ENCODE measurements at regions not wholly inside any gene's neighbourhood (a gene's known extent, or its start where the extent isn't known, plus 50 kb on each side); places are given as distances from the start of the nearest gene placed in this dataset.

DNA sequence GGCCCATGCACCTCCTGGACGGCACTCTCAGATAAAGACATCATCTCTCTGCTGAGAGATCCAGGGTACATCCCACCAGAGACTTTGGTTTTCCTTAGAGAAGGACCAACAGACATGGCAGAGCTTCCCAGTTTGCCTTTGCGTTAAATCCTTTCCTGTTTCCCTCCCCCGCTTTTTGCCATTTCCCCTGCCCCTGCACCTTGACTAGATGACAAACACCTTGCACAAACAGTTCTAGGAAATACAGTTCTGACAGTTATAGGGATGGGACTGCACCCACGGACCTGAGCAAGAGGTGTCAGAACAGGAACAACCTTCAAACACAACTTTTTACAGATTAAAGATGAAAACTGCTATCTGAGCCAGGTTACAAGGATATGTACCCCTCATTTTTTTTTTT is 288.9 kb downstream of the MSX2 start:
- no peak overlapping the region for H3K4me3 Mint-ChIP-seq
- H3K27me3 Mint-ChIP-seq (ENCODE audit: insufficient read depth) = no peaks in the 10 kb centered on the region
- Histone ChIP-seq H3K9me3 (ENCODE audit: control insufficient read depth, low read length) (no peaks in the 10 kb centered on the region), H3K9ac (ENCODE audit: extremely low read depth, low read length, poor library complexity, severe bottlenecking) (no peak overlapping the region), H3K4me1 (ENCODE audit: control insufficient read depth, insufficient read depth, low read length) (no peaks in the 10 kb centered on the region), H3K4me3 (ENCODE audit: low read length) (no peak overlapping the region), H3K36me3 (ENCODE audit: control insufficient read depth, insufficient read depth, low read length) (no peaks in the 10 kb centered on the region), H3K27ac (ENCODE audit: low read depth, low read length) (no peak overlapping the region), H3K27me3 (ENCODE audit: control insufficient read depth, insufficient read depth, low read length, poor library complexity, severe bottlenecking) (no peaks in the 10 kb centered on the region)
- H3K36me3 Mint-ChIP-seq (ENCODE audit: low read depth) = no peaks in the 10 kb centered on the region
- H3K4me1 Mint-ChIP-seq = peaks cover 4% of the 10 kb centered on the region
- DNase-seq = no peak
- no peak overlapping the region for H3K27ac Mint-ChIP-seq
- WGBS, 2 experiments (ENCODE audit: insufficient coverage in 1 of 2, insufficient read length in 1 of 2) = 88 to 91% methylated on average over 2 to 4 of the region's 4 CpGs
- TF ChIP-seq, protein P1, sequence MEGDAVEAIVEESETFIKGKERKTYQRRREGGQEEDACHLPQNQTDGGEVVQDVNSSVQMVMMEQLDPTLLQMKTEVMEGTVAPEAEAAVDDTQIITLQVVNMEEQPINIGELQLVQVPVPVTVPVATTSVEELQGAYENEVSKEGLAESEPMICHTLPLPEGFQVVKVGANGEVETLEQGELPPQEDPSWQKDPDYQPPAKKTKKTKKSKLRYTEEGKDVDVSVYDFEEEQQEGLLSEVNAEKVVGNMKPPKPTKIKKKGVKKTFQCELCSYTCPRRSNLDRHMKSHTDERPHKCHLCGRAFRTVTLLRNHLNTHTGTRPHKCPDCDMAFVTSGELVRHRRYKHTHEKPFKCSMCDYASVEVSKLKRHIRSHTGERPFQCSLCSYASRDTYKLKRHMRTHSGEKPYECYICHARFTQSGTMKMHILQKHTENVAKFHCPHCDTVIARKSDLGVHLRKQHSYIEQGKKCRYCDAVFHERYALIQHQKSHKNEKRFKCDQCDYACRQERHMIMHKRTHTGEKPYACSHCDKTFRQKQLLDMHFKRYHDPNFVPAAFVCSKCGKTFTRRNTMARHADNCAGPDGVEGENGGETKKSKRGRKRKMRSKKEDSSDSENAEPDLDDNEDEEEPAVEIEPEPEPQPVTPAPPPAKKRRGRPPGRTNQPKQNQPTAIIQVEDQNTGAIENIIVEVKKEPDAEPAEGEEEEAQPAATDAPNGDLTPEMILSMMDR (conservative IDR thresholded peaks at IDR 0.05) = no peak
- H3K9me3 Mint-ChIP-seq = no peaks in the 10 kb centered on the region

DNA sequence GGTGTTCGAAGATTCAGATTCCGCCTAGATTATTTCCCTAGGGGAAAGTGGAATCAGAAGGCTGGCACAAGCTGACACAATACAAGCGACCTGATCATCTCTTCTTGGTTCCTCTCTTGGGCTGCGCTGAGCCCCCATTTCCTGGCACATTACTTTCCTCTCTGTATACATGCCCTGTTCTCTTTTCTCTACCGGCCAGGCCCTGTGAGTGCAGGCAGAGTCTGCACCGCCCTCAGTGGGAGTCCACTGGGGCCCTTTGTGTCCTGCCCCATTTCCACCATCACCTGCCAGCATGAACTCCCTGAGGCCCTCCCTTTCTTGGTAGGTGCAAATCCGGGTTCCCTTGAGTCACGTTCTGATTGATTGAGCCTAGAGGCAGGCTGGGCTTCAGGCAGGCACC is 287.9 kb downstream of the MSX2 start:
- Histone ChIP-seq H3K36me3 (ENCODE audit: control insufficient read depth, insufficient read depth, low read length) (no peaks in the 10 kb centered on the region), H3K27me3 (ENCODE audit: control insufficient read depth, insufficient read depth, low read length, poor library complexity, severe bottlenecking) (no peaks in the 10 kb centered on the region), H3K4me1 (ENCODE audit: control insufficient read depth, insufficient read depth, low read length) (no peaks in the 10 kb centered on the region), H3K27ac (ENCODE audit: low read depth, low read length) (no peak overlapping the region), H3K4me3 (ENCODE audit: low read length) (no peak overlapping the region), H3K9ac (ENCODE audit: extremely low read depth, low read length, poor library complexity, severe bottlenecking) (no peak overlapping the region), H3K9me3 (ENCODE audit: control insufficient read depth, low read length) (no peaks in the 10 kb centered on the region)
- DNase-seq = no peak
- WGBS, 2 experiments (ENCODE audit: insufficient coverage in 1 of 2, insufficient read length in 1 of 2) = 78 to 80% methylated on average over 6 to 8 of the region's 8 CpGs
- TF ChIP-seq, protein P1 (conservative IDR thresholded peaks at IDR 0.05) = no peak
- no peaks in the 10 kb centered on the region for H3K9me3 Mint-ChIP-seq
- no peak overlapping the region for H3K27ac Mint-ChIP-seq
- no peak overlapping the region for H3K4me3 Mint-ChIP-seq
- H3K36me3 Mint-ChIP-seq (ENCODE audit: low read depth) = no peaks in the 10 kb centered on the region
- peaks cover 4% of the 10 kb centered on the region for H3K4me1 Mint-ChIP-seq
- no peaks in the 10 kb centered on the region for H3K27me3 Mint-ChIP-seq (ENCODE audit: insufficient read depth)

GRCh38 chr5:175003531-175003930 is 279.1 kb downstream of the MSX2 start:
- Histone ChIP-seq H3K27me3 (ENCODE audit: control insufficient read depth, insufficient read depth, low read length, poor library complexity, severe bottlenecking) (no peaks in the 10 kb centered on the region), H3K9ac (ENCODE audit: extremely low read depth, low read length, poor library complexity, severe bottlenecking) (no peak overlapping the region), H3K36me3 (ENCODE audit: control insufficient read depth, insufficient read depth, low read length) (no peaks in the 10 kb centered on the region), H3K4me1 (ENCODE audit: control insufficient read depth, insufficient read depth, low read length) (no peaks in the 10 kb centered on the region), H3K27ac (ENCODE audit: low read depth, low read length) (no peak overlapping the region), H3K4me3 (ENCODE audit: low read length) (no peak overlapping the region), H3K9me3 (ENCODE audit: control insufficient read depth, low read length) (peaks cover 1% of the 10 kb centered on the region)
- Mint-ChIP-seq H3K27me3 (ENCODE audit: insufficient read depth) (peaks cover 2% of the 10 kb centered on the region), H3K4me1 (peaks cover 6% of the 10 kb centered on the region), H3K4me3 (no peak overlapping the region), H3K9me3 (peaks cover 5% of the 10 kb centered on the region), H3K36me3 (ENCODE audit: low read depth) (no peaks in the 10 kb centered on the region), H3K27ac (no peak overlapping the region)
- TF ChIP-seq, protein P1 (conservative IDR thresholded peaks at IDR 0.05) = no peak
- 92 to 94% methylated on average over 2 of the region's 2 CpGs for WGBS, 2 experiments (ENCODE audit: insufficient coverage in 1 of 2, insufficient read length in 1 of 2)
- no peak for DNase-seq

All from endodermal cell (in vitro differentiated cells).